Urinary bladder (tissue), 3 donors: ENCODE measurements at regions not wholly inside any gene's neighbourhood (a gene's known extent, or its start where the extent isn't known, plus 50 kb on each side); places are given as distances from the start of the nearest gene placed in this dataset.

Experiments used
- DNase-seq: peaks from one replicate; pipeline ENCODE4 v3.0.0-alpha.2; 2015; ENCODE audit errors: extremely low spot score
- H3K27ac ChIP-seq: one replicate; pipeline ENCODE4 v1.5.1; 2013; ENCODE audit warnings: low read depth, mild to moderate bottlenecking, moderate library complexity
- H3K36me3 ChIP-seq: one replicate; pipeline ENCODE4 v1.6.1; 2013; ENCODE audit warnings: mild to moderate bottlenecking, moderate library complexity; ENCODE audit not compliant: insufficient read depth
- H3K4me1 ChIP-seq: one replicate; pipeline ENCODE4 v1.6.1; 2013; ENCODE audit warnings: mild to moderate bottlenecking, moderate library complexity; ENCODE audit not compliant: insufficient read depth
- H3K4me3 ChIP-seq: one replicate; pipeline ENCODE4 v1.5.1; 2013; ENCODE audit warnings: low read depth, low read length
- WGBS: extraction: QIAGEN DNeasy Blood & Tissue Kit; methylation state at CpG from one replicate; pipeline ENCODE4 v1.1.7; 2013; 5-methylcytosine and 5-hydroxymethylcytosine counted together
- donor health status: healthy with polysubstance abuse.
- donor health status: healthy.

GRCh38 chr9:71183251-71183650, 61.8 kb upstream of the TRPM3 start:
- Histone ChIP-seq H3K27ac (no peak overlapping the region), H3K36me3 (no peaks in the 10 kb centered on the region), H3K4me3 (no peak overlapping the region), H3K4me1 (no peaks in the 10 kb centered on the region)
- DNase-seq: no peak
- WGBS: 71% methylated on average over 3 of the region's 3 CpGs

GRCh38 chr9:71179183-71179582, 57.8 kb upstream of the TRPM3 start:
- 58% methylated on average over 3 of the region's 3 CpGs for WGBS
- no peak for DNase-seq
- Histone ChIP-seq H3K36me3 (no peaks in the 10 kb centered on the region), H3K4me1 (no peaks in the 10 kb centered on the region), H3K27ac (no peak overlapping the region), H3K4me3 (no peak overlapping the region)

- Histone ChIP-seq H3K27ac (no peak overlapping the region), H3K36me3 (no peaks in the 10 kb centered on the region), H3K4me1 (no peaks in the 10 kb centered on the region), H3K4me3 (no peak overlapping the region)
- 43% methylated on average over 3 of the region's 3 CpGs for WGBS
- DNase-seq: no peak
Observed at GRCh38 chr9:71177901-71178300, 56.5 kb upstream of the TRPM3 start.

- DNase-seq: no peak
- no peaks in the 10 kb centered on the region for H3K36me3 ChIP-seq
- 64% methylated on average over 9 of the region's 9 CpGs for WGBS
- H3K4me1 ChIP-seq: no peaks in the 10 kb centered on the region
- no peak overlapping the region for H3K27ac ChIP-seq
- H3K4me3 ChIP-seq: no peak overlapping the region
Observed at GRCh38 chr9:71171517-71171916, 50.1 kb upstream of the TRPM3 start.
